ENCODE measurements at regions not wholly inside any gene's neighbourhood (a gene's known extent, or its start where the extent isn't known, plus 50 kb on each side); places are given as distances from the start of the nearest gene placed in this dataset.

GRCh38 chr1:48079096-48079495, 81.9 kb upstream of the TRABD2B start:
- Mint-ChIP-seq H3K27ac (ENCODE audit: unreplicated experiment) (no peak overlapping the region), H3K4me1 (ENCODE audit: low read depth, unreplicated experiment) (no peaks in the 10 kb centered on the region), H3K27me3 (ENCODE audit: unreplicated experiment) (no peaks in the 10 kb centered on the region)

DNA sequence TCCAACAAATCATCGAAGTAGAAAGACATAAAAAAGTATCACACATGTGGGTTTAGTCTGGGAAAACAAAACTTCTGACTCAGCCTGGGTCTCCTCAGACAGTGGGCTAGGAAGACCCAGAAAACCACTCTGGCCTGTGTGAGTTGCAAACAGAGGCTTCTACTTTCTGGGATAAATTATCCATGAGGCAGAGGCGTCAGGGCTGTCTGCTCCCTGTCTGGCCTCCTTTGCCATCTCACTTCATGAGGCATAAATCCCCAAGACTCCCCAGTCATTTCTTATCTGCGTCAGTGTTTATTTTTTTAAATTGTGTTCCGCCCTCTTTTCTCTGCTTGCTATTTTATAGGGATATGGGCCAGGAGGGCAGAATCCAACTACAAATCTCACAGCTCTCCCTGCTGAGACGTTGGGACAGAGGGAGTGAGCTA, 80.6 kb upstream of the TRABD2B start:
- TF ChIP-seq CTCF (IDR thresholded peaks at IDR 0.05; ENCODE audit: partially characterized antibody, unreplicated experiment) = no peak
- no peaks in the 10 kb centered on the region for H3K27me3 Mint-ChIP-seq (ENCODE audit: unreplicated experiment)
- no peaks in the 10 kb centered on the region for H3K36me3 Mint-ChIP-seq (ENCODE audit: unreplicated experiment)
- H3K4me3 Mint-ChIP-seq (ENCODE audit: unreplicated experiment) = no peak overlapping the region
- no peaks in the 10 kb centered on the region for H3K4me1 Mint-ChIP-seq (ENCODE audit: low read depth, unreplicated experiment)
- H3K27ac Mint-ChIP-seq (ENCODE audit: unreplicated experiment) = no peak overlapping the region
- DNase-seq = no peak
- no peaks in the 10 kb centered on the region for H3K9me3 Mint-ChIP-seq (ENCODE audit: unreplicated experiment)

More at GRCh38 chr1:48079096-48079495, 81.9 kb upstream of the TRABD2B start:
- no peak for TF ChIP-seq CTCF (IDR thresholded peaks at IDR 0.05; ENCODE audit: partially characterized antibody, unreplicated experiment)
- Mint-ChIP-seq H3K36me3 (ENCODE audit: unreplicated experiment) (no peaks in the 10 kb centered on the region), H3K9me3 (ENCODE audit: unreplicated experiment) (no peaks in the 10 kb centered on the region), H3K4me3 (ENCODE audit: unreplicated experiment) (no peak overlapping the region)
- no peak for DNase-seq

GRCh38 chr1:48076017-48076416, 78.8 kb upstream of the TRABD2B start:
- no peak for DNase-seq

DNA sequence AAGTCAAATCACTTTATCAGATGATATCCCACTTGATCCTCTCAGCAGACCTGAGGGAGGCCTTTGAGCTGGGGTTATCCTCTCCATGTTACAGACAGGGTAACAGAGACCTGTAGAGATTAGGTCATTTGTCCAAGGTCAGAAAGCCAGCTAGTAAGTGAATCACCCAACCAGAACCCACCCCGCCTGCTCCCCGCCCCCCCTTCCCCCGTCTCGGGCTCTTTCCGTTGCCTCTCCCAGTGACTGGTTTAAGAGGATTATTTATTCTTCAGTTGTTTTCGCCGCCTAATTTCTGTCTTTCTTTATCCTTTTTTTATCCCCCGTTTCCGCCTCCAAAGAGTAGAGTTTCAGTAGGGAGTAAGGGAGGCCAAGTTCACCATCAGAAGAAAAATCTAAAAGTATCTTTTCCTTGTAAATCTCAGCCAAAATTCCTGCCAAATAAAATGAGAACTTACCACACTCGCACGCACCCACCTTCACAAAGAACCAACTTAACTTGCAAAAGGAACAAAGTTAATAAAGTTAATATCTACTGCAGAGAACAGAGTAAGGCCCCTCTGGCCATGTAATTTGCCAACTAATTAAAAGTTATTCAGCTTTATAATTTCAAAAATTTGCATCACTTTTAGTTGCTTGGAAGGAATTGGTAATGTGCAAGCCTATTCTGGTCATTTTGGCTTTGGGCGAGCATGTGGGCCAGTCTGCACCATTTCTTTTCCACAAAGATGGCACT, 76.8 kb upstream of the TRABD2B start:
- peaks cover 5% of the 10 kb centered on the region for H3K36me3 Mint-ChIP-seq (ENCODE audit: unreplicated experiment)
- no peak overlapping the region for H3K4me3 Mint-ChIP-seq (ENCODE audit: unreplicated experiment)
- peaks cover 2% of the 10 kb centered on the region for H3K9me3 Mint-ChIP-seq (ENCODE audit: unreplicated experiment)
- no peak for DNase-seq
- no peaks in the 10 kb centered on the region for H3K27me3 Mint-ChIP-seq (ENCODE audit: unreplicated experiment)
- no peak for TF ChIP-seq CTCF (IDR thresholded peaks at IDR 0.05; ENCODE audit: partially characterized antibody, unreplicated experiment)
- H3K27ac Mint-ChIP-seq (ENCODE audit: unreplicated experiment) = no peak overlapping the region
- H3K4me1 Mint-ChIP-seq (ENCODE audit: low read depth, unreplicated experiment) = no peaks in the 10 kb centered on the region

More at GRCh38 chr1:48076017-48076416, 78.8 kb upstream of the TRABD2B start:
- H3K4me3 Mint-ChIP-seq (ENCODE audit: unreplicated experiment) = no peak overlapping the region
- H3K27me3 Mint-ChIP-seq (ENCODE audit: unreplicated experiment) = no peaks in the 10 kb centered on the region
- H3K36me3 Mint-ChIP-seq (ENCODE audit: unreplicated experiment) = peaks cover 5% of the 10 kb centered on the region
- no peaks in the 10 kb centered on the region for H3K4me1 Mint-ChIP-seq (ENCODE audit: low read depth, unreplicated experiment)
- no peak overlapping the region for H3K27ac Mint-ChIP-seq (ENCODE audit: unreplicated experiment)
- peaks cover 2% of the 10 kb centered on the region for H3K9me3 Mint-ChIP-seq (ENCODE audit: unreplicated experiment)
- no peak for TF ChIP-seq CTCF (IDR thresholded peaks at IDR 0.05; ENCODE audit: partially characterized antibody, unreplicated experiment)

DNA sequence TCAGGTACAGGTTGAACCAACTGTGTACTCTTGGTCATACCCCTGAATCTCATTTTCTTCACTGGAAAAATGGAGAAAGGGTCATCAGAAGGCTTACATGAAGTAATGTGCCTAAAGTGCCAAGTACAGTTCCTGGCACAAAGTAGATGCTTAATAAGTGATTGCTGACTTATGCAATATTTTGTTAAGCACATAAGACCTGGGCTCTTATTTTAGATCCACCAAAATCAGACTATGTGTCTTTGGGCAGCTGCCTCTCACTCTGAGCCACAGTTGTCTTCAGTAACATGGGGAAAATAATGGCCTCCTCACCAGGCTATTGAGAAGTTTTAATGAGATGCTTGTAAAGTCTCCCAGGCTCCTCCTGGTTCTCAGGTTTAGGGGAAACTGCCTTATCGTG, 74.3 kb upstream of the TRABD2B start:
- Mint-ChIP-seq H3K4me3 (ENCODE audit: unreplicated experiment) (no peak overlapping the region), H3K36me3 (ENCODE audit: unreplicated experiment) (peaks cover 5% of the 10 kb centered on the region), H3K9me3 (ENCODE audit: unreplicated experiment) (peaks cover 2% of the 10 kb centered on the region), H3K27me3 (ENCODE audit: unreplicated experiment) (no peaks in the 10 kb centered on the region), H3K27ac (ENCODE audit: unreplicated experiment) (no peak overlapping the region), H3K4me1 (ENCODE audit: low read depth, unreplicated experiment) (no peaks in the 10 kb centered on the region)
- no peak for DNase-seq
- TF ChIP-seq CTCF (IDR thresholded peaks at IDR 0.05; ENCODE audit: partially characterized antibody, unreplicated experiment) = no peak

Measured in glutamatergic neuron (in vitro differentiated cells).